Stomach (tissue), 8 donors: ENCODE measurements at regions not wholly inside any gene's neighbourhood (a gene's known extent, or its start where the extent isn't known, plus 50 kb on each side); places are given as distances from the start of the nearest gene placed in this dataset.

Experiments used
- DNase-seq, 2 donors: peaks; one replicate each; pipeline versions ENCODE4 v3.0.0 to v3.0.0-alpha.2; 2013 to 2019
- H3K27ac ChIP-seq, 5 donors: fragments of 200-600 bp in 4 of 5; sonication (generic) in 4 of 5; one replicate each; pipeline ENCODE4 v1.5.1; 2013 to 2019; ENCODE audit warnings: mild to moderate bottlenecking in 1 of 5, moderate library complexity in 1 of 5
- H3K27me3 ChIP-seq, 3 donors: fragments of 200-600 bp; sonication (generic); one replicate each; pipeline ENCODE4 v1.5.1; 2017 to 2019; ENCODE audit warnings: mixed run types in 1 of 3
- H3K36me3 ChIP-seq, 4 donors: fragments of 200-600 bp; sonication (generic); 1 replicate in 3 of 4; 2 replicates in 1 of 4; pipeline ENCODE4 v1.5.1; 2016 to 2019
- H3K4me1 ChIP-seq, 4 donors: fragments of 200-600 bp; sonication (generic); one replicate each; pipeline ENCODE4 v1.5.1; 2016 to 2019
- H3K4me3 ChIP-seq, 4 donors: fragments of 200-600 bp; sonication (generic) in 3 of 4; one replicate each; pipeline ENCODE4 v1.5.1; 2016 to 2019; ENCODE audit warnings: mild to moderate bottlenecking in 1 of 4
- H3K9me3 ChIP-seq, 4 donors: fragments of 200-600 bp; sonication (generic); one replicate each; pipeline ENCODE4 v1.5.1; 2016 to 2019
- EP300 ChIP-seq: sonication (generic); formaldehyde crosslinking; IDR thresholded peaks from one replicate; pipeline ENCODE4 v1.6.1; 2017; ENCODE audit warnings: antibody characterized with exemption
- POLR2A ChIP-seq, 4 donors: fragments of 450-650 bp; IDR thresholded peaks; one replicate each; pipeline ENCODE4 v1.6.1; 2016; ENCODE audit warnings: antibody characterized with exemption in 4 of 4, control low read depth in 2 of 4, mild to moderate bottlenecking in 1 of 4, moderate library complexity in 1 of 4
- POLR2AphosphoS5 ChIP-seq, 3 donors: sonication (generic); formaldehyde crosslinking; IDR thresholded peaks; one replicate each; pipeline ENCODE4 v1.6.1; 2016; ENCODE audit warnings: antibody characterized with exemption in 3 of 3
- WGBS, 5 donors: extraction: QIAGEN DNeasy Blood & Tissue Kit in 3 of 5; methylation state at CpG; one replicate each; pipeline versions ENCODE4 v1.1.5 to v1.1.7; 2013 to 2018; 5-methylcytosine and 5-hydroxymethylcytosine counted together
- intact Hi-C: fragments of 100-400 bp; cut with DNase I; formaldehyde crosslinking; loops from one replicate; pipeline ENCODE4 v1.15.1; 2023; ENCODE audit warnings: low total_unique reads
- TF ChIP-seq, protein P1 (sequence below), 7 experiments: fragments of 450-650 bp in 4 of 7; fragments of 200-600 bp in 3 of 7; sonication (generic) in 3 of 7; IDR thresholded peaks; one replicate each; pipeline ENCODE4 v1.5.1; 2016 to 2019; ENCODE audit warnings: antibody characterized with exemption in 7 of 7, control low read depth in 2 of 7, mild to moderate bottlenecking in 1 of 7
- donor health status: healthy with polysubstance abuse.
- donor health status: Bipolar disorder and iron deficiency.
- donor health status: healthy.

DNA sequence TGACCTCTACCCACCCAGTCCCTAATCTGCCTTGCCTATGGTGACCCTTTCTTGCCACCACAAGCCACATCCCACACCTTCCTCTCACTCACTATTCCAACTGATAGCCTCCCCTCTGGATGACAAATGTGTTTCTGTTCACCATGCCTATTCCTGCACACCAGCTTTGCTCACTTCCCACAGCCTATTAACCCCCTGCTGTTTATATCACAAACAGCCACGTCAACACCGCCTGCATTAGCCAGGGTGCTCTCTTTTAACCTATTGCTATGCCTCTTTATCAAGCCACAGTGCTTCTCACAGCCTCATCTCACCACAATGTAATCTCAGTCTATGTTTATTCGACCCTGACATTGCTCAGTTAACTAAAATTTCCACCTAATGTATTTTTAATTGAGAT is 271.8 kb downstream of the SUCLG1 start:
- Histone ChIP-seq H3K4me3 (no peak overlapping the region), H3K36me3 (no peaks in the 10 kb centered on the region), H3K9me3 (no peaks in the 10 kb centered on the region), H3K27ac (no peak overlapping the region), H3K4me1 (no peaks in the 10 kb centered on the region), H3K27me3 (no peaks in the 10 kb centered on the region)
- DNase-seq, result no peak
- TF ChIP-seq POLR2A (IDR thresholded peaks at IDR 0.05) (no peak), EP300 (no peak), POLR2AphosphoS5 (IDR thresholded peaks at IDR 0.05) (no peak)
- TF ChIP-seq, protein P1, sequence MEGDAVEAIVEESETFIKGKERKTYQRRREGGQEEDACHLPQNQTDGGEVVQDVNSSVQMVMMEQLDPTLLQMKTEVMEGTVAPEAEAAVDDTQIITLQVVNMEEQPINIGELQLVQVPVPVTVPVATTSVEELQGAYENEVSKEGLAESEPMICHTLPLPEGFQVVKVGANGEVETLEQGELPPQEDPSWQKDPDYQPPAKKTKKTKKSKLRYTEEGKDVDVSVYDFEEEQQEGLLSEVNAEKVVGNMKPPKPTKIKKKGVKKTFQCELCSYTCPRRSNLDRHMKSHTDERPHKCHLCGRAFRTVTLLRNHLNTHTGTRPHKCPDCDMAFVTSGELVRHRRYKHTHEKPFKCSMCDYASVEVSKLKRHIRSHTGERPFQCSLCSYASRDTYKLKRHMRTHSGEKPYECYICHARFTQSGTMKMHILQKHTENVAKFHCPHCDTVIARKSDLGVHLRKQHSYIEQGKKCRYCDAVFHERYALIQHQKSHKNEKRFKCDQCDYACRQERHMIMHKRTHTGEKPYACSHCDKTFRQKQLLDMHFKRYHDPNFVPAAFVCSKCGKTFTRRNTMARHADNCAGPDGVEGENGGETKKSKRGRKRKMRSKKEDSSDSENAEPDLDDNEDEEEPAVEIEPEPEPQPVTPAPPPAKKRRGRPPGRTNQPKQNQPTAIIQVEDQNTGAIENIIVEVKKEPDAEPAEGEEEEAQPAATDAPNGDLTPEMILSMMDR (IDR thresholded peaks at IDR 0.05), result no peak
- intact Hi-C loops, result no loop called here
- 24 to 60% (median 37%) methylated on average over 3 of the region's 3 CpGs for WGBS, 5 donors

DNA sequence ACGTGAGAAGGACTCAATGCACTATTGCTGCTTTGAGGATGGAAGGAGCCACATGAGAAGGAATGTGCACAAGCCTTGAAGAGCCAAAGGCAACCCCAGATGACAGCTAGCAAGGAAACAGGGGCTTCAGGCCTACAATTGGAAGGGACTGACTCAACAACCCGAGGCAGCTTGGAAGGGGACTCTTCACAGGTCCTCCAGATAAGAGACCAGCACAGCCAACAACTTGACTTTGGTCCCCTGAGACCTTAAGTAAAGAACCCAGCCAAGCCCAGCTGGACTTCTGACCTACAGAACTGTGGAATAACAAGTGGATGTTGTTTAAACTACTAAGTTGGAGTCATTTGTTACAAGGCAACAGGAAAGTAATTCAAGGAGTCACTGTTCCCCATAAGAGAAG is 277.2 kb downstream of the SUCLG1 start:
- Histone ChIP-seq H3K27ac (no peak overlapping the region), H3K4me3 (no peak overlapping the region), H3K4me1 (no peaks in the 10 kb centered on the region), H3K27me3 (no peaks in the 10 kb centered on the region), H3K36me3 (no peaks in the 10 kb centered on the region), H3K9me3 (no peaks in the 10 kb centered on the region)
- no peak for DNase-seq
- TF ChIP-seq, protein P1 (IDR thresholded peaks at IDR 0.05), result no peak
- TF ChIP-seq POLR2AphosphoS5 (IDR thresholded peaks at IDR 0.05) (no peak), POLR2A (IDR thresholded peaks at IDR 0.05) (no peak), EP300 (no peak)
- WGBS, 5 donors, result 54 to 70% (median 61%) methylated on average over 2 of the region's 2 CpGs
- intact Hi-C loops, result no loop called here

DNA sequence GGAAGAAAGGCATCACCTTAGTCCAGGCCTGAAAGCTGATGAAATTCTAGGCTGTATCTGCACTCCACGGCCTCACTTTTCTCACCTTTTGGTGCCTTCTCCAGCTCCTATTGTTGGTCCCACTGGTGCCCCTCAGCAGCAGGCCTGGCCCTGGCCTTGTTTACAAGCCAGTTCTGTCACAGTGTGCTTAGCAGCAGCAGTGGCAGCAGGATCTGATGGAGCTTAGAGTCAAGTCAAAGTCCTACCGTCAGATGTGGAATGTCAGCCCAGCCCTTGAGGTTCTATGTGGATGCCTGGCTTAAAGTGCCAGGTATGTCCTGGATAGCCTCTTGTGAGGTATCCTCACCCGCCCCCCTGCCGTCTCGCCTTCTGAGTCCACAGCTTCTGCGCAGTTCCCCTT is 281.3 kb downstream of the SUCLG1 start:
- Histone ChIP-seq H3K4me1 (no peaks in the 10 kb centered on the region), H3K4me3 (no peak overlapping the region), H3K27me3 (no peaks in the 10 kb centered on the region), H3K36me3 (no peaks in the 10 kb centered on the region), H3K9me3 (peaks cover 0 to 6% (median 0%) of the 10 kb centered on the region in 4 donors), H3K27ac (no peak overlapping the region)
- no peak for DNase-seq
- 72 to 85% (median 74%) methylated on average over 6 of the region's 6 CpGs for WGBS, 5 donors
- TF ChIP-seq EP300, result no peak
- TF ChIP-seq POLR2A (IDR thresholded peaks at IDR 0.05), result no peak
- intact Hi-C loops, result no loop called here

DNA sequence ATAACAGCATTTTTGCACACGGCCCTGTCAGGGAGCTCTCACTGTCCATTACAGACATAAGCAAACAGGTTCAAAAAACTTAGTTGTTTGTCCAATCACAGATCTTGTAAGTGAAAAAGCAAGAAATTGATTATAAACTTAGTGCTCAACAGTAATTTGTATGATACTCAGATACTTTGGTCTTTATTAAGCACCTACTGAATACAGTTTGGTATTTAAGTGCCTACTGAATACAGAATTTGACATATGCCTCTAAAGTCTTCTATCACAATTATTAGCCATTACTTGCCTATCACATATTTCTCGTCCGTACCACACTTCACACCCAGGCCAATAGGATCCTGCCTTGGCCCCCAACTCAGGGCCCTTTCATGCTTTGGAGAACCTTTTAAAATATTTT is 283.1 kb downstream of the SUCLG1 start:
- DNase-seq, result no peak
- TF ChIP-seq POLR2A (IDR thresholded peaks at IDR 0.05) (no peak), EP300 (no peak), POLR2AphosphoS5 (IDR thresholded peaks at IDR 0.05) (no peak)
- TF ChIP-seq, protein P1 (IDR thresholded peaks at IDR 0.05), result no peak
- H3K9me3 ChIP-seq, result peaks cover 0 to 6% (median 0%) of the 10 kb centered on the region in 4 donors
- no peak overlapping the region for H3K27ac ChIP-seq
- no peaks in the 10 kb centered on the region for H3K36me3 ChIP-seq
- intact Hi-C loops, result no loop called here
- WGBS, 5 donors, result 81 to 94% (median 86%) methylated on average over 3 of the region's 3 CpGs
- H3K4me1 ChIP-seq, result no peaks in the 10 kb centered on the region
- no peak overlapping the region for H3K4me3 ChIP-seq
- no peaks in the 10 kb centered on the region for H3K27me3 ChIP-seq

DNA sequence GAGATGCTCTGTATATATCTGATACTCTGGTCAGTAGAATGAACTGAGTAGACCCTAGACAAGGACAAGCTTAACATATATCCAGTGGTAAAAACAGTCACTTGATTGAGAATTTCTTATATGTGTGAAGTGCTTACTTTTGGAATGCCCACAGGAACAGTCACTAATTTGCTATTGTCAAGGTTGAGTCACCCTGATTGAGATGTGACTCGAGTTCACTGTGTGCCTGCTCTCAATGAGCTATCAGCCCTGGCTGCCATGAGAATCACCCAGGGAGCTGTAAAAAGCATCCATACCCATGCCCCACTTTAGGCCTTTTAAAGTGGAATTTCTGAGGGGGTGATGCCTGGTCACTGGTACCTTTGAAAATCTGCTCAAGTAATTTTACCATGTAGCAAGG is 283.7 kb downstream of the SUCLG1 start:
- Histone ChIP-seq H3K27ac (no peak overlapping the region), H3K27me3 (no peaks in the 10 kb centered on the region), H3K36me3 (no peaks in the 10 kb centered on the region), H3K4me3 (no peak overlapping the region), H3K9me3 (peaks cover 0 to 6% (median 0%) of the 10 kb centered on the region in 4 donors), H3K4me1 (no peaks in the 10 kb centered on the region)
- TF ChIP-seq EP300, result no peak
- no peak for TF ChIP-seq POLR2A (IDR thresholded peaks at IDR 0.05)
- no peak for TF ChIP-seq POLR2AphosphoS5 (IDR thresholded peaks at IDR 0.05)
- TF ChIP-seq, protein P1 (IDR thresholded peaks at IDR 0.05), result no peak
- 50 to 69% (median 52%) methylated on average over 1 of the region's 1 CpG for WGBS, 5 donors
- intact Hi-C loops, result no loop called here
- DNase-seq, result no peak
